Parathyroid adenoma (tissue), 2 donors: ENCODE measurements at regions not wholly inside any gene's neighbourhood (a gene's known extent, or its start where the extent isn't known, plus 50 kb on each side); places are given as distances from the start of the nearest gene placed in this dataset.

Experiments
- H2AFZ ChIP-seq: fragments of 300-600 bp; sonication (generic); one replicate; pipeline ENCODE4 v1.7.0; 2017; ENCODE audit warnings: antibody characterized with exemption, mild to moderate bottlenecking
- H3K27ac ChIP-seq: fragments of 300-600 bp; sonication (generic); one replicate; pipeline ENCODE4 v1.7.0; 2017
- H3K27me3 ChIP-seq: fragments of 300-600 bp; sonication (generic); one replicate; pipeline ENCODE4 v1.7.0; 2017; ENCODE audit warnings: low read length; ENCODE audit not compliant: control insufficient read depth, insufficient read depth
- H3K36me3 ChIP-seq: fragments of 300-600 bp; sonication (generic); one replicate; pipeline ENCODE4 v1.7.0; 2017; ENCODE audit warnings: low read length; ENCODE audit not compliant: control insufficient read depth, insufficient read depth
- H3K4me1 ChIP-seq: fragments of 300-600 bp; sonication (generic); one replicate; pipeline ENCODE4 v1.7.0; 2017; ENCODE audit warnings: control low read depth
- H3K4me2 ChIP-seq: fragments of 300-600 bp; sonication (generic); one replicate; pipeline ENCODE4 v1.7.0; 2017; ENCODE audit warnings: low read length
- H3K4me3 ChIP-seq: fragments of 300-600 bp; sonication (generic); one replicate; pipeline ENCODE4 v1.7.0; 2017; ENCODE audit warnings: low read depth, low read length
- H3K79me2 ChIP-seq: fragments of 300-600 bp; sonication (generic); one replicate; pipeline ENCODE4 v1.7.0; 2017; ENCODE audit warnings: control low read depth
- H3K9ac ChIP-seq: fragments of 300-600 bp; sonication (generic); one replicate; pipeline ENCODE4 v1.7.0; 2017; ENCODE audit warnings: mild to moderate bottlenecking
- H3K9me3 ChIP-seq: fragments of 300-600 bp; sonication (generic); one replicate; pipeline ENCODE4 v1.7.0; 2017; ENCODE audit warnings: low read length; ENCODE audit not compliant: control insufficient read depth
- CTCF ChIP-seq: fragments of 300-600 bp; sonication (generic); IDR thresholded peaks from one replicate; pipeline ENCODE4 v1.7.0; 2017; ENCODE audit warnings: antibody characterized with exemption, mild to moderate bottlenecking
- donor health status: primary hyperparathyroidism.

DNA sequence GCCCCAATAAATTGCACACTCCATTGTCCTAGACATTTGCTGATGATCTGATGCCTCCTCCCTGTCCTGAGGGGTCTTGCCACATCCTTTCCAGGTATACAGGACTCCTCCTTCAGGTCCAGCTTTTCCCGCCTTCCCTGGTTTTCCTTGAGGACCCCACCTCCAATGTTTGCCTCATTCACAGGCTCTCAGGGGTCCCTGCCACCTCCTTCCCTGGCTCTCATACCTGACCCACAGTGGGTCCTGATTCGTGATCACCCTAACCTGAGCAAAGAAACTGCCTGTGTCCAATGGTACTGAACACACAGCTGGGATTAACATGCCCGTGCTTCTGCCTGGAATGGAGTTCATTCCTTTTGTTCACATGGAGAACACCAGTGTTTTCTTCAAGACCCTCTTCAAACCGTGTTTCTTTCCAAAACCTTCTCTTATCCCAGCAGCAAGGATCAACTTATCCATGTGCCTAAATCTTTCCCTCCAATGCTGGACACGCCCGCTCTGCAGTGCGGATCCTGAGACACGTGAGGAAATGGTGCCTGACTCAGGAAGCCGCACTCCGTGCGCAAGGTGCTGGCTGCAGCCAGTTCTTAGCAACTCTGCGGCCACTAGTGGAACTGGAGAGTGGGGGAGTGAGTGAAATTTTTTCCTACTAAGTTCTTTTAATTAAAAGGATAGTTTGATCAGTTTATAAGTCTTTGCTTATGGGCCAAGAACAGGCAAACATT, 354.6 kb upstream of the SHH start:
- Histone ChIP-seq H3K4me1 (no peaks in the 10 kb centered on the region), H3K36me3 (no peaks in the 10 kb centered on the region), H3K9ac (no peak overlapping the region), H3K4me2 (no peak overlapping the region), H2AFZ (no peak overlapping the region), H3K9me3 (no peaks in the 10 kb centered on the region), H3K79me2 (no peaks in the 10 kb centered on the region), H3K27ac (no peak overlapping the region), H3K27me3 (no peaks in the 10 kb centered on the region), H3K4me3 (no peak overlapping the region)
- TF ChIP-seq CTCF = no peak

DNA sequence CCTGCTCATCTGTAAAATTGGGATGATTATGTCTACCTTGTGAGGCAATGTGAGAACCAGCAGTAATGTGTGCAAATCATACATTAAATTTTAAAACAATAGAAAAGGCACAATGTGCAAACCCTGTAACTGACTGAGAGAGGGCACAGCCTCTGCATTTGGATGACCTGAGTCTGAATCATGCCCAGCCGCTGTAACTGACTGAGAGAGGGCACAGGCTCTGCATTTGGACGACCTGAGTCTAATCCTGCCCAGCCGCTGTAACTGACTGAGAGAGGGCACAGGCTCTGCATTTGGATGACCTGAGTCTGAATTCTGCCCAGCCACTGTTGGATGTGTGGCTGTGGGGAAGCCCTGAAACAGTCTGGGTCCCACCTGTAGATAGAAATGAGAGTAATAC, 351.5 kb upstream of the SHH start:
- H3K9ac ChIP-seq = no peak overlapping the region
- no peaks in the 10 kb centered on the region for H3K36me3 ChIP-seq
- H3K4me3 ChIP-seq = no peak overlapping the region
- no peaks in the 10 kb centered on the region for H3K79me2 ChIP-seq
- no peaks in the 10 kb centered on the region for H3K27me3 ChIP-seq
- no peaks in the 10 kb centered on the region for H3K9me3 ChIP-seq
- H3K27ac ChIP-seq = no peak overlapping the region
- no peaks in the 10 kb centered on the region for H3K4me1 ChIP-seq
- H3K4me2 ChIP-seq = no peak overlapping the region
- no peak overlapping the region for H2AFZ ChIP-seq
- no peak for TF ChIP-seq CTCF

- no peak for TF ChIP-seq CTCF
- no peaks in the 10 kb centered on the region for H3K27me3 ChIP-seq
These were observed 350.2 kb upstream of the SHH start for GRCh38 chr7:156162451-156162850.

DNA sequence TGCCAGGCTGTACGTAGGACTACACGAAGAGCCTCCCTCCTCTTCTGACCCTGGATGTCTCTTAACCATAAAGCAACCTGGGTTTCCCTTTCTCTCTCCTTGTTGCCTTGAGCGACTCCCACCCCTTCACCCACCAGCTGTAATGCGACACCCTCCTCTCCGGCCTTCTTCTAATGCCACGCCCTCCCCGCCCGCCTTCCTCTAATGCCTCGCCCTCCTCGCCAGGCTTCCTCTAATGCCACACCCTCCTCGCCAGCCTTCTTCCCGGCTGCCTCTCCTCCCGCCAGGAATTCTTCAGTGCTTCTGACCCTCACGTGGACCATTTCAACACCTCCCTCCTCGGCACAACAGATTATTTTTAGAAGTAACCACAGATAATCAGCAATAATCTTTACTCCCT, 348.5 kb upstream of the SHH start:
- no peak overlapping the region for H3K4me3 ChIP-seq
- H2AFZ ChIP-seq = no peak overlapping the region
- H3K9ac ChIP-seq = no peak overlapping the region
- H3K27ac ChIP-seq = no peak overlapping the region
- TF ChIP-seq CTCF = no peak
- H3K27me3 ChIP-seq = no peaks in the 10 kb centered on the region
- H3K4me2 ChIP-seq = no peak overlapping the region
- no peaks in the 10 kb centered on the region for H3K4me1 ChIP-seq
- no peaks in the 10 kb centered on the region for H3K79me2 ChIP-seq
- no peaks in the 10 kb centered on the region for H3K36me3 ChIP-seq
- H3K9me3 ChIP-seq = no peaks in the 10 kb centered on the region

More at GRCh38 chr7:156162451-156162850, 350.2 kb upstream of the SHH start:
- Histone ChIP-seq H3K9me3 (no peaks in the 10 kb centered on the region), H3K4me2 (no peak overlapping the region), H3K79me2 (no peaks in the 10 kb centered on the region), H3K4me3 (no peak overlapping the region), H3K36me3 (no peaks in the 10 kb centered on the region), H3K9ac (no peak overlapping the region), H3K27ac (no peak overlapping the region), H2AFZ (no peak overlapping the region), H3K4me1 (no peaks in the 10 kb centered on the region)

DNA sequence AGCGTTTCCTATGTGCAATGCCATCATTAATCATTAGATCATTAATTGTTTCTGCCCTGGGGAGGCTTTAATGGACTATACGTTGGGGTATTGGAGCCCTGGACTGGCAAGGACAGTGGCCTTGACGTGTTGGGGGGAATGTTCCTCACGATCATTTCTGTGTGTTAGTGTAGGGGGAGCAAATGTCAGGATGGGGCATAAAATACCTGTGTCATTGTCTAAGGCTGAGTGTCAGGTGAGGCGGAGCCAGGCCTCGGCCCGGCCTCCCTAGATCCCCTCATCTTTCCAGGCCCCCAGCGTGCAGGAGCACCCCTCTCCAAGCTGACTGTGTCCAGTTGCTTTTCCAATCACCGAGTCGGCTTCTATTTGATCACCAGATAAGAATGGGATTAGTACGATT, 346.4 kb upstream of the SHH start:
- Histone ChIP-seq H3K9me3 (no peaks in the 10 kb centered on the region), H3K4me2 (no peak overlapping the region), H2AFZ (no peak overlapping the region), H3K36me3 (no peaks in the 10 kb centered on the region), H3K27ac (no peak overlapping the region), H3K4me1 (no peaks in the 10 kb centered on the region), H3K9ac (no peak overlapping the region), H3K79me2 (no peaks in the 10 kb centered on the region), H3K27me3 (no peaks in the 10 kb centered on the region), H3K4me3 (no peak overlapping the region)
- TF ChIP-seq CTCF = no peak
